Type B pancreatic cell (in vitro differentiated cells): ENCODE measurements at regions not wholly inside any gene's neighbourhood (a gene's known extent, or its start where the extent isn't known, plus 50 kb on each side); places are given as distances from the start of the nearest gene placed in this dataset.

ENCODE experiments used
- DNase-seq: peaks from one replicate; pipeline ENCODE4 v3.0.0; 2021; ENCODE audit warnings: mixed read lengths; ENCODE audit not compliant: unreplicated experiment; ENCODE audit errors: extremely low spot score
- H3K27ac Mint-ChIP-seq: 2 replicates; pipeline ENCODE4 v1.8.0; 2021; ENCODE audit warnings: mild to moderate bottlenecking, mixed read lengths
- H3K27me3 Mint-ChIP-seq: 2 replicates; pipeline ENCODE4 v1.8.0; 2021; ENCODE audit warnings: mixed read lengths
- H3K36me3 Mint-ChIP-seq: 2 replicates; pipeline ENCODE4 v1.8.0; 2021; ENCODE audit warnings: mixed read lengths
- H3K4me1 Mint-ChIP-seq: one replicate; pipeline ENCODE4 v1.8.0; 2021; ENCODE audit warnings: mixed read lengths; ENCODE audit not compliant: unreplicated experiment
- H3K4me3 Mint-ChIP-seq: 2 replicates; pipeline ENCODE4 v1.8.0; 2021; ENCODE audit warnings: mild to moderate bottlenecking, mixed read lengths
- H3K9me3 Mint-ChIP-seq: 2 replicates; pipeline ENCODE4 v1.8.0; 2021; ENCODE audit warnings: mixed read lengths
- CTCF ChIP-seq: fragments of 200-600 bp; sonication (generic); conservative IDR thresholded peaks from 2 replicates; pipeline ENCODE4 v1.5.0; 2021; ENCODE audit warnings: antibody characterized with exemption, mild to moderate bottlenecking

- no peak overlapping the region for H3K27ac Mint-ChIP-seq
- no peak for DNase-seq
- no peaks in the 10 kb centered on the region for H3K27me3 Mint-ChIP-seq
- no peaks in the 10 kb centered on the region for H3K36me3 Mint-ChIP-seq
- H3K4me1 Mint-ChIP-seq: no peaks in the 10 kb centered on the region
- H3K4me3 Mint-ChIP-seq: no peak overlapping the region
- no peak for TF ChIP-seq CTCF
- peaks cover 4% of the 10 kb centered on the region for H3K9me3 Mint-ChIP-seq
Measured at GRCh38 chr15:37806808-37807207, 127.6 kb upstream of the TMCO5A start.

DNA sequence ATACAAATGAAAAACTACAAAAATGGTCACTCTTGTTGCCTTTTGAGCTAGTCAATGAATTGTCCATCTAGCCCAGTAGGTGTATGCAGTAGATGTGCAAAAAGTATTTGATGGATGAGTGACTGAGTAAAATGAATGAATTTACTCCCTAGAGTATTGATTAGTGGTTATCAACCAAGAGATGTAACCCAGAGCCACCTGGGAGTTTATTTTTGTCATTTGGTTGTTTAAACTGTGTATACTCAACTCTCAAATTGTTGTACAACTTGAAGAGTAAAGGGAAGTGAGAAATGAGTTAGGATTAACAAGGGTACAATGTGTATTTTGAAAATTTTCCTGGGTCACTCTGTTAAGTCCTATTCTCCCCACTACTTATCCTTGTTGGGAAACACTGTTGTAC, 124.1 kb upstream of the TMCO5A start:
- Mint-ChIP-seq H3K4me1 (no peaks in the 10 kb centered on the region), H3K9me3 (peaks cover 4% of the 10 kb centered on the region), H3K27me3 (peaks cover 5% of the 10 kb centered on the region), H3K27ac (no peak overlapping the region), H3K36me3 (no peaks in the 10 kb centered on the region), H3K4me3 (no peak overlapping the region)
- DNase-seq: no peak
- TF ChIP-seq CTCF: no peak

DNA sequence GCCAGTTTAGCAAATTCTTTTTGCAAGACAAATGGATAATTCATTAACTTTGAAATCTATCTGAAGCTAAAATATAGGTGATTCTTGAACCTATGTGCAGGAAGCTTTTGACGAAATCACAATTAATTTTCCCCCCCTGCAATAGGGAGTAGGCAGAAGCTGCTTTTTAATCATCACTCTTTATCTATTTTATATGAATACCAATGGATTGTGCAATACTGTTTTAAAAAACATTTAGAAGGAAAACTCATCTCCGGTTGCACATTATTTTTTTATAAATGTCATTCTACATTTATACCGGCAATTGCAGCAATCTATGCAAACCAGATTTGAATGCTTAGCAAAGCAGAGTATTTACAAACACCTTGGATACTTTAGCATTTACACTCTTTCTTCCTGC, 121.1 kb upstream of the TMCO5A start:
- no peak for DNase-seq
- Mint-ChIP-seq H3K9me3 (peaks cover 4% of the 10 kb centered on the region), H3K27ac (no peak overlapping the region), H3K4me3 (no peak overlapping the region), H3K27me3 (peaks cover 5% of the 10 kb centered on the region), H3K36me3 (no peaks in the 10 kb centered on the region), H3K4me1 (no peaks in the 10 kb centered on the region)
- TF ChIP-seq CTCF: no peak

- peaks cover 5% of the 10 kb centered on the region for H3K27me3 Mint-ChIP-seq
- DNase-seq: no peak
- no peak overlapping the region for H3K4me3 Mint-ChIP-seq
- H3K4me1 Mint-ChIP-seq: no peaks in the 10 kb centered on the region
- H3K36me3 Mint-ChIP-seq: no peaks in the 10 kb centered on the region
- H3K9me3 Mint-ChIP-seq: no peaks in the 10 kb centered on the region
- H3K27ac Mint-ChIP-seq: no peak overlapping the region
- TF ChIP-seq CTCF: no peak
Measured at GRCh38 chr15:37814847-37815515, 119.5 kb upstream of the TMCO5A start.

- no peaks in the 10 kb centered on the region for H3K36me3 Mint-ChIP-seq
- H3K9me3 Mint-ChIP-seq: no peaks in the 10 kb centered on the region
- DNase-seq: no peak
- H3K27ac Mint-ChIP-seq: no peak overlapping the region
- no peak overlapping the region for H3K4me3 Mint-ChIP-seq
- H3K4me1 Mint-ChIP-seq: no peaks in the 10 kb centered on the region
- peaks cover 5% of the 10 kb centered on the region for H3K27me3 Mint-ChIP-seq
- TF ChIP-seq CTCF: no peak
Measured at GRCh38 chr15:37818152-37818677, 116.2 kb upstream of the TMCO5A start.
